Loucy (cell line): ENCODE measurements at regions not wholly inside any gene's neighbourhood (a gene's known extent, or its start where the extent isn't known, plus 50 kb on each side); places are given as distances from the start of the nearest gene placed in this dataset.

Experiments
- H2AFZ ChIP-seq: fragments of 200-600 bp; sonication (generic); 2 replicates; pipeline ENCODE4 v1.6.0; 2016; ENCODE audit warnings: antibody characterized with exemption, mild to moderate bottlenecking, low read length, moderate library complexity
- H3F3A ChIP-seq: fragments of 200-600 bp; 2 replicates; pipeline ENCODE4 v1.6.0; 2016; ENCODE audit warnings: antibody characterized with exemption, low read depth, mild to moderate bottlenecking
- H3K27me3 ChIP-seq: fragments of 200-600 bp; sonication (generic); 2 replicates; pipeline ENCODE4 v1.6.1; 2014; ENCODE audit warnings: low read length, mild to moderate bottlenecking; ENCODE audit not compliant: insufficient read depth, poor library complexity, severe bottlenecking
- H3K36me3 ChIP-seq: fragments of 200-600 bp; sonication (generic); 2 replicates; pipeline ENCODE4 v1.6.1; 2016; ENCODE audit warnings: low read length; ENCODE audit not compliant: insufficient read depth
- H3K4me1 ChIP-seq: fragments of 200-600 bp; sonication (generic); 2 replicates; pipeline ENCODE4 v1.5.1; 2014; ENCODE audit warnings: low read length, mild to moderate bottlenecking; ENCODE audit not compliant: insufficient read depth, poor library complexity, severe bottlenecking
- H3K4me2 ChIP-seq: fragments of 200-600 bp; sonication (generic); 2 replicates; pipeline ENCODE4 v1.6.0; 2014; ENCODE audit warnings: antibody characterized with exemption, low read length, low read depth, mild to moderate bottlenecking; ENCODE audit not compliant: poor library complexity, severe bottlenecking
- H3K4me3 ChIP-seq: fragments of 200-600 bp; sonication (generic); 2 replicates; pipeline ENCODE4 v1.5.1; 2014; ENCODE audit warnings: low read length, mild to moderate bottlenecking, mixed read lengths; ENCODE audit not compliant: poor library complexity, severe bottlenecking
- H3K79me2 ChIP-seq: fragments of 200-600 bp; sonication (generic); 2 replicates; pipeline ENCODE4 v1.6.1; 2014; ENCODE audit warnings: low read length; ENCODE audit not compliant: insufficient read depth
- H3K9ac ChIP-seq: fragments of 200-600 bp; sonication (generic); 2 replicates; pipeline ENCODE4 v1.6.0; 2014; ENCODE audit warnings: mild to moderate bottlenecking, low read depth, low read length, moderate library complexity; ENCODE audit not compliant: poor library complexity, severe bottlenecking
- H3K9me2 ChIP-seq: fragments of 200-600 bp; sonication (generic); replicated peaks from 2 replicates; pipeline ENCODE4 v1.6.1; 2016; ENCODE audit warnings: low read depth, low read length, mixed read lengths
- H3K9me3 ChIP-seq: fragments of 200-600 bp; sonication (generic); 2 replicates; pipeline ENCODE4 v1.6.1; 2014; ENCODE audit warnings: mild to moderate bottlenecking, antibody characterized with exemption, low read length, low read depth; ENCODE audit not compliant: insufficient read depth
- H4K20me1 ChIP-seq: fragments of 200-600 bp; sonication (generic); 2 replicates; pipeline ENCODE4 v1.6.0; 2014; ENCODE audit warnings: antibody characterized with exemption, low read length, mild to moderate bottlenecking; ENCODE audit not compliant: insufficient read depth, poor library complexity, severe bottlenecking
- EZH2phosphoT487 ChIP-seq: fragments of 200-600 bp; IDR thresholded peaks from 2 replicates; pipeline ENCODE4 v1.6.1; 2018; ENCODE audit warnings: antibody characterized with exemption, mild to moderate bottlenecking, moderate library complexity, borderline replicate concordance
- TF ChIP-seq, protein P1 (sequence below): fragments of 200-600 bp; sonication (generic); conservative IDR thresholded peaks from 2 replicates; pipeline ENCODE4 v1.5.1; 2014; ENCODE audit warnings: mild to moderate bottlenecking, antibody characterized with exemption, low read length

DNA sequence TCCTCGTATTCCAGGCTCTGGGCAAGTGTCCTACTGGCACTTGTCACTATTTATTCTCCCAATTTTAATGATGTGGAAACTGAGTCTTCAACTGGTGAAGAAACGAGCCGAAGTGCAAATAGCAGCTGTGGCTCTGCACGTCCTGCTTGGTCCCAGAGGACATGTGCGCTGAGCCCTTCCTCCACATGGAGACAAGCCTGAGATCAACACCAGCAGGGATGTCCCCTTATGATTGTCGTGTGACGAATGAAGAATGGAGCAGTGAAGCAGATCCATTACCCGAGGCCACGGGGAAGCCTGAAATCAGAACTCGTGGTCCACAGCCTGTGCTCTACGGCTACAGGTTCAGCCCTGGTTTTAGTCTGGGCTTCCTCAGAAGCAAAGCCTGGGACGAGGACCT is 61.0 kb downstream of the FOXL1 start:
- H3K9ac ChIP-seq: no peak overlapping the region
- no peaks in the 10 kb centered on the region for H3K27me3 ChIP-seq
- H3K4me3 ChIP-seq: no peak overlapping the region
- H3K9me3 ChIP-seq: no peaks in the 10 kb centered on the region
- no peaks in the 10 kb centered on the region for H3F3A ChIP-seq
- no peaks in the 10 kb centered on the region for H3K79me2 ChIP-seq
- no peak for TF ChIP-seq EZH2phosphoT487
- TF ChIP-seq, protein P1, sequence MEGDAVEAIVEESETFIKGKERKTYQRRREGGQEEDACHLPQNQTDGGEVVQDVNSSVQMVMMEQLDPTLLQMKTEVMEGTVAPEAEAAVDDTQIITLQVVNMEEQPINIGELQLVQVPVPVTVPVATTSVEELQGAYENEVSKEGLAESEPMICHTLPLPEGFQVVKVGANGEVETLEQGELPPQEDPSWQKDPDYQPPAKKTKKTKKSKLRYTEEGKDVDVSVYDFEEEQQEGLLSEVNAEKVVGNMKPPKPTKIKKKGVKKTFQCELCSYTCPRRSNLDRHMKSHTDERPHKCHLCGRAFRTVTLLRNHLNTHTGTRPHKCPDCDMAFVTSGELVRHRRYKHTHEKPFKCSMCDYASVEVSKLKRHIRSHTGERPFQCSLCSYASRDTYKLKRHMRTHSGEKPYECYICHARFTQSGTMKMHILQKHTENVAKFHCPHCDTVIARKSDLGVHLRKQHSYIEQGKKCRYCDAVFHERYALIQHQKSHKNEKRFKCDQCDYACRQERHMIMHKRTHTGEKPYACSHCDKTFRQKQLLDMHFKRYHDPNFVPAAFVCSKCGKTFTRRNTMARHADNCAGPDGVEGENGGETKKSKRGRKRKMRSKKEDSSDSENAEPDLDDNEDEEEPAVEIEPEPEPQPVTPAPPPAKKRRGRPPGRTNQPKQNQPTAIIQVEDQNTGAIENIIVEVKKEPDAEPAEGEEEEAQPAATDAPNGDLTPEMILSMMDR: no peak
- H3K9me2 ChIP-seq: no peaks in the 10 kb centered on the region
- H4K20me1 ChIP-seq: no peaks in the 10 kb centered on the region
- H2AFZ ChIP-seq: no peak overlapping the region
- H3K4me2 ChIP-seq: no peak overlapping the region
- no peaks in the 10 kb centered on the region for H3K36me3 ChIP-seq
- peaks cover 3% of the 10 kb centered on the region for H3K4me1 ChIP-seq

GRCh38 chr16:86640265-86640843 is 62.0 kb downstream of the FOXL1 start:
- Histone ChIP-seq H3K79me2 (no peaks in the 10 kb centered on the region), H3K36me3 (no peaks in the 10 kb centered on the region), H3K9ac (no peak overlapping the region), H4K20me1 (no peaks in the 10 kb centered on the region), H3K4me1 (peaks cover 5% of the 10 kb centered on the region), H3F3A (no peaks in the 10 kb centered on the region), H3K9me2 (no peaks in the 10 kb centered on the region), H2AFZ (no peak overlapping the region), H3K4me3 (no peak overlapping the region), H3K27me3 (no peaks in the 10 kb centered on the region), H3K4me2 (no peak overlapping the region), H3K9me3 (no peaks in the 10 kb centered on the region)
- TF ChIP-seq, protein P1: no peak
- TF ChIP-seq EZH2phosphoT487: no peak

GRCh38 chr16:86642087-86642486 is 63.7 kb downstream of the FOXL1 start:
- Histone ChIP-seq H3K9me3 (no peaks in the 10 kb centered on the region), H2AFZ (no peak overlapping the region), H3K79me2 (no peaks in the 10 kb centered on the region), H3F3A (no peaks in the 10 kb centered on the region), H4K20me1 (no peaks in the 10 kb centered on the region), H3K4me1 (peaks cover 5% of the 10 kb centered on the region), H3K36me3 (no peaks in the 10 kb centered on the region), H3K4me3 (no peak overlapping the region), H3K27me3 (no peaks in the 10 kb centered on the region), H3K9ac (no peak overlapping the region), H3K4me2 (no peak overlapping the region), H3K9me2 (no peaks in the 10 kb centered on the region)
- no peak for TF ChIP-seq EZH2phosphoT487
- TF ChIP-seq, protein P1: no peak
